IMR-90 (cell line): ENCODE measurements at regions not wholly inside any gene's neighbourhood (a gene's known extent, or its start where the extent isn't known, plus 50 kb on each side); places are given as distances from the start of the nearest gene placed in this dataset.

Experiments
- ATAC-seq: fragments of 200-7000 bp; cut with Tn5 transposase; 2 replicates; pipeline ENCODE4 v1.9.1; 2020; ENCODE audit warnings: low read depth, mild to moderate bottlenecking, moderate library complexity
- BruUV-seq: library from RNA; stranded (reverse); fragments of 400-500 nt; replicated peaks from 2 replicates; lab custom pipeline; 2021; lab: Mats Ljungman, UMichigan
- CTCF ChIA-PET: fragments of 300-600 bp; formaldehyde crosslinking; extraction: SDS; loops from one replicate; lab custom pipeline; 2021; ENCODE audit warnings: antibody characterized with exemption; lab: Yijun Ruan, JAX
- POLR2A ChIA-PET: fragments of 300-600 bp; sonication (Branson Sonifier 250); formaldehyde crosslinking; loops from one replicate; lab custom pipeline; 2022; ENCODE audit warnings: antibody characterized with exemption; ENCODE audit not compliant: unreplicated experiment; lab: Charles Lee
- DNase-seq: peaks from one replicate; pipeline ENCODE4 v3.0.0; 2013
- H2AFZ ChIP-seq: replicated peaks from 2 replicates; pipeline ENCODE3; 2013; ENCODE audit warnings: low read length, mild to moderate bottlenecking; ENCODE audit not compliant: poor library complexity
- H2AK5ac ChIP-seq: 2 replicates; pipeline ENCODE4 v1.6.1; 2013; ENCODE audit warnings: low read depth, low read length, inconsistent platforms
- H2AK9ac ChIP-seq: replicated peaks from 2 replicates; pipeline ENCODE3; 2013; ENCODE audit warnings: mild to moderate bottlenecking, low read depth, low read length, moderate library complexity; ENCODE audit not compliant: poor library complexity
- H2BK120ac ChIP-seq: 2 replicates; pipeline ENCODE4 v1.6.1; 2013; ENCODE audit warnings: low read depth, low read length, inconsistent platforms
- H2BK15ac ChIP-seq: 3 replicates; pipeline ENCODE4 v1.6.1; 2013; ENCODE audit warnings: low read depth, low read length, inconsistent platforms
- H2BK20ac ChIP-seq: 2 replicates; pipeline ENCODE4 v1.6.1; 2013; ENCODE audit warnings: low read depth, mild to moderate bottlenecking, inconsistent platforms, low read length, moderate library complexity
- H2BK5ac ChIP-seq: 2 replicates; pipeline ENCODE4 v1.6.1; 2013; ENCODE audit warnings: mild to moderate bottlenecking, low read depth, low read length, inconsistent platforms; ENCODE audit not compliant: poor library complexity, severe bottlenecking
- H3K14ac ChIP-seq: replicated peaks from 2 replicates; pipeline ENCODE4 v1.6.1; 2013; ENCODE audit warnings: low read depth, low read length, inconsistent platforms
- H3K18ac ChIP-seq: 2 replicates; pipeline ENCODE4 v1.6.1; 2013; ENCODE audit warnings: low read depth, low read length, control low read depth
- H3K23ac ChIP-seq: 2 replicates; pipeline ENCODE4 v1.6.1; 2013; ENCODE audit warnings: low read depth, low read length, inconsistent platforms
- H3K27ac ChIP-seq: 2 replicates; pipeline ENCODE4 v1.5.1; 2013; ENCODE audit warnings: mild to moderate bottlenecking, control low read depth, low read length; ENCODE audit not compliant: insufficient read depth
- H3K27me3 ChIP-seq: 2 replicates; pipeline ENCODE4 v1.6.1; 2013; ENCODE audit warnings: low read length; ENCODE audit not compliant: control insufficient read depth, insufficient read depth
- H3K36me3 ChIP-seq: 2 replicates; pipeline ENCODE4 v1.6.1; 2013; ENCODE audit warnings: low read length, mixed read lengths; ENCODE audit not compliant: control insufficient read depth, insufficient read depth
- H3K4ac ChIP-seq: 2 replicates; pipeline ENCODE4 v1.6.1; 2013; ENCODE audit warnings: low read depth, low read length, inconsistent platforms
- H3K4me1 ChIP-seq: 2 replicates; pipeline ENCODE4 v1.6.1; 2013; ENCODE audit warnings: low read length, mixed read lengths; ENCODE audit not compliant: control insufficient read depth, insufficient read depth
- H3K4me2 ChIP-seq: 2 replicates; pipeline ENCODE4 v1.6.1; 2013; ENCODE audit warnings: low read depth, mild to moderate bottlenecking, control low read depth, low read length, moderate library complexity
- H3K4me3 ChIP-seq: 2 replicates; pipeline ENCODE4 v1.5.1; 2013; ENCODE audit warnings: low read depth, mild to moderate bottlenecking, control low read depth, low read length, moderate library complexity; ENCODE audit not compliant: insufficient read depth
- H3K56ac ChIP-seq: 2 replicates; pipeline ENCODE4 v1.6.1; 2013; ENCODE audit warnings: low read length, inconsistent platforms; ENCODE audit not compliant: insufficient read depth; ENCODE audit errors: extremely low read depth
- H3K79me1 ChIP-seq, 2 experiments: 2 replicates each; pipeline ENCODE4 v1.6.1; 2013; ENCODE audit warnings: low read length in 2 of 2, inconsistent platforms in 1 of 2, low read depth in 1 of 2
- H3K9ac ChIP-seq: 2 replicates; pipeline ENCODE4 v1.6.1; 2013; ENCODE audit warnings: low read depth, low read length, control low read depth
- H3K9me1 ChIP-seq: 2 replicates; pipeline ENCODE4 v1.6.1; 2013; ENCODE audit warnings: low read length, inconsistent platforms; ENCODE audit not compliant: insufficient read depth
- H3K9me3 ChIP-seq: 2 replicates; pipeline ENCODE4 v1.6.1; 2013; ENCODE audit warnings: low read length; ENCODE audit not compliant: control insufficient read depth, insufficient read depth
- H4K20me1 ChIP-seq: 2 replicates; pipeline ENCODE4 v1.6.1; 2013; ENCODE audit warnings: low read length, inconsistent platforms; ENCODE audit not compliant: insufficient read depth
- H4K5ac ChIP-seq: 2 replicates; pipeline ENCODE4 v1.6.1; 2013; ENCODE audit warnings: mild to moderate bottlenecking, low read depth, low read length, control low read depth
- H4K8ac ChIP-seq, 2 experiments: 2 replicates each; pipeline ENCODE4 v1.6.1; 2013; ENCODE audit warnings: low read depth in 2 of 2, low read length in 2 of 2, control low read depth in 1 of 2, inconsistent platforms in 1 of 2
- H4K91ac ChIP-seq: 2 replicates; pipeline ENCODE4 v1.6.1; 2013; ENCODE audit warnings: low read depth, low read length, inconsistent platforms; ENCODE audit not compliant: insufficient read depth
- CEBPB ChIP-seq: IDR thresholded peaks from 2 replicates; pipeline ENCODE4 v1.6.1; 2012; ENCODE audit warnings: low read depth, low read length, improper control_type of control experiment
- CHD1 ChIP-seq: IDR thresholded peaks from 2 replicates; pipeline ENCODE4 v1.6.1; 2012; ENCODE audit warnings: low read depth, low read length, improper control_type of control experiment
- FOS ChIP-seq: fragments of 150-350 bp; IDR thresholded peaks from 2 replicates; pipeline ENCODE4 v1.6.1; 2016; ENCODE audit warnings: low read depth, low read length
- MAFK ChIP-seq: IDR thresholded peaks from 2 replicates; pipeline ENCODE4 v1.6.1; 2012; ENCODE audit warnings: low read depth, low read length, improper control_type of control experiment
- MXI1 ChIP-seq: IDR thresholded peaks from 2 replicates; pipeline ENCODE4 v1.6.1; 2012; ENCODE audit warnings: low read depth, mild to moderate bottlenecking, low read length, moderate library complexity, borderline replicate concordance
- NFE2L2 ChIP-seq: fragments of 150-350 bp; IDR thresholded peaks from 2 replicates; pipeline ENCODE4 v1.6.1; 2016; ENCODE audit warnings: low read depth, mild to moderate bottlenecking, low read length
- RAD21 ChIP-seq: IDR thresholded peaks from 2 replicates; pipeline ENCODE4 v1.6.1; 2012; ENCODE audit warnings: low read length, improper control_type of control experiment
- WGBS, 2 experiments: methylation state at CpG; one replicate each; pipeline versions ENCODE4 v1.1.5 to v1.1.7; 2013; ENCODE audit warnings: missing lambda C conversion rate in 2 of 2; ENCODE audit not compliant: insufficient read length in 1 of 2; ENCODE audit errors: extremely low coverage in 2 of 2; 5-methylcytosine and 5-hydroxymethylcytosine counted together
- dilution Hi-C: fragments of 300-500 bp; cut with HindIII; formaldehyde crosslinking; loops from one replicate; pipeline ENCODE4 v1.14.3; 2018; ENCODE audit warnings: low sequenced_read_pairs; ENCODE audit not compliant: unreplicated experiment
- in situ Hi-C: fragments of 300-500 bp; cut with MboI; formaldehyde crosslinking; loops from 3 replicates; pipeline ENCODE4 v1.14.3; 2019; ENCODE audit warnings: low sequenced_read_pairs, inconsistent platforms, mixed read lengths
- intact Hi-C: fragments of 100-400 bp; cut with micrococcal nuclease; formaldehyde crosslinking; loops from 2 replicates; pipeline ENCODE4 v1.10.0; 2022
- TF ChIP-seq, protein P1 (sequence below): conservative IDR thresholded peaks from 2 replicates; pipeline ENCODE4 v1.5.1; 2012; ENCODE audit warnings: mild to moderate bottlenecking, low read depth, low read length, improper control_type of control experiment
- TF ChIP-seq, protein P2 (sequence below): fragments of 150-350 bp; IDR thresholded peaks from 2 replicates; pipeline ENCODE4 v1.6.1; 2017; ENCODE audit warnings: mild to moderate bottlenecking, antibody characterized with exemption, low read length, low read depth
- TF ChIP-seq, protein P3 (sequence below): fragments of 150-350 bp; IDR thresholded peaks from 2 replicates; pipeline ENCODE4 v1.6.1; 2016; ENCODE audit warnings: low read depth, mild to moderate bottlenecking, low read length, moderate library complexity, borderline replicate concordance

DNA sequence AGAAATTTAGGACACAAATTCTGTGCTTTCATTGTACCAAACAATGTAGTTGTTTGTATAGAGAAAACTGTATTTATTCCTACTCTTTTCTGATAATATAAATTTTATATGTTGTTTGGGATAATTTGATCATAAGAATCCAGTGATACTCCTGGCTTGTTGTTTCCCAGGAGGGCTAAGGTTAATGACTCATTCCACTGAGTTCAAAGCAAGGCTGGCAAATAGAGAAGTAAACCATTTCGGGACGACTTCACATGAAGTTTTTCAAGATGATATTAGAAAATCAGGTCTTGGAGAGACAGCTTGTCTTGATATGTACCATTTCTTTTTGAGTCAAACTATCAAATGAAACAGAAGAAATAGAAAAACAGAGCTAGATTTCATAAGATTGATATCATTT lies 326.1 kb upstream of the CNR1 start:
- in situ Hi-C loops = no loop called here

More for the DNA sequence above, 326.1 kb upstream of the CNR1 start:
- Histone ChIP-seq H3K79me1 (no peaks in the 10 kb centered on the region), H4K91ac (no peak overlapping the region), H3K36me3 (no peaks in the 10 kb centered on the region), H3K4me2 (no peak overlapping the region), H2AK5ac (no peak overlapping the region), H2AK9ac (no peak overlapping the region), H2AFZ (no peak overlapping the region), H4K8ac (no peak overlapping the region), H3K27ac (no peak overlapping the region), H3K9me3 (no peaks in the 10 kb centered on the region), H4K20me1 (no peaks in the 10 kb centered on the region), H3K4ac (no peak overlapping the region), H2BK20ac (no peak overlapping the region), H3K27me3 (no peaks in the 10 kb centered on the region), H3K4me1 (no peaks in the 10 kb centered on the region), H3K14ac (no peak overlapping the region), H3K9ac (no peak overlapping the region), H3K23ac (no peak overlapping the region), H3K9me1 (no peaks in the 10 kb centered on the region), H2BK5ac (no peak overlapping the region), H3K4me3 (no peak overlapping the region), H2BK15ac (no peak overlapping the region), H3K56ac (no peak overlapping the region), H3K18ac (no peak overlapping the region), H4K5ac (no peak overlapping the region), H2BK120ac (no peak overlapping the region)
- no peak for DNase-seq
- intact Hi-C loops (loop anchor here (2.0 to 10.0 kb wide), 3 partner anchors 375 to 1097 kb away; no protein-coding TSS in a partner anchor), dilution Hi-C loops (no loop called here)
- ChIA-PET CTCF (interaction anchor here (0.6 to 1.3 kb wide), 4 partner anchors 354 to 1099 kb away, joined by 3 read pairs; no protein-coding TSS in a partner anchor), POLR2A (no interaction called here)
- TF ChIP-seq FOS = no peak
- TF ChIP-seq CHD1 = no peak
- TF ChIP-seq, protein P1, sequence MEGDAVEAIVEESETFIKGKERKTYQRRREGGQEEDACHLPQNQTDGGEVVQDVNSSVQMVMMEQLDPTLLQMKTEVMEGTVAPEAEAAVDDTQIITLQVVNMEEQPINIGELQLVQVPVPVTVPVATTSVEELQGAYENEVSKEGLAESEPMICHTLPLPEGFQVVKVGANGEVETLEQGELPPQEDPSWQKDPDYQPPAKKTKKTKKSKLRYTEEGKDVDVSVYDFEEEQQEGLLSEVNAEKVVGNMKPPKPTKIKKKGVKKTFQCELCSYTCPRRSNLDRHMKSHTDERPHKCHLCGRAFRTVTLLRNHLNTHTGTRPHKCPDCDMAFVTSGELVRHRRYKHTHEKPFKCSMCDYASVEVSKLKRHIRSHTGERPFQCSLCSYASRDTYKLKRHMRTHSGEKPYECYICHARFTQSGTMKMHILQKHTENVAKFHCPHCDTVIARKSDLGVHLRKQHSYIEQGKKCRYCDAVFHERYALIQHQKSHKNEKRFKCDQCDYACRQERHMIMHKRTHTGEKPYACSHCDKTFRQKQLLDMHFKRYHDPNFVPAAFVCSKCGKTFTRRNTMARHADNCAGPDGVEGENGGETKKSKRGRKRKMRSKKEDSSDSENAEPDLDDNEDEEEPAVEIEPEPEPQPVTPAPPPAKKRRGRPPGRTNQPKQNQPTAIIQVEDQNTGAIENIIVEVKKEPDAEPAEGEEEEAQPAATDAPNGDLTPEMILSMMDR = no peak
- TF ChIP-seq, protein P2, sequence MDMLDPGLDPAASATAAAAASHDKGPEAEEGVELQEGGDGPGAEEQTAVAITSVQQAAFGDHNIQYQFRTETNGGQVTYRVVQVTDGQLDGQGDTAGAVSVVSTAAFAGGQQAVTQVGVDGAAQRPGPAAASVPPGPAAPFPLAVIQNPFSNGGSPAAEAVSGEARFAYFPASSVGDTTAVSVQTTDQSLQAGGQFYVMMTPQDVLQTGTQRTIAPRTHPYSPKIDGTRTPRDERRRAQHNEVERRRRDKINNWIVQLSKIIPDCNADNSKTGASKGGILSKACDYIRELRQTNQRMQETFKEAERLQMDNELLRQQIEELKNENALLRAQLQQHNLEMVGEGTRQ = no peak
- no peak for TF ChIP-seq RAD21
- TF ChIP-seq, protein P3, sequence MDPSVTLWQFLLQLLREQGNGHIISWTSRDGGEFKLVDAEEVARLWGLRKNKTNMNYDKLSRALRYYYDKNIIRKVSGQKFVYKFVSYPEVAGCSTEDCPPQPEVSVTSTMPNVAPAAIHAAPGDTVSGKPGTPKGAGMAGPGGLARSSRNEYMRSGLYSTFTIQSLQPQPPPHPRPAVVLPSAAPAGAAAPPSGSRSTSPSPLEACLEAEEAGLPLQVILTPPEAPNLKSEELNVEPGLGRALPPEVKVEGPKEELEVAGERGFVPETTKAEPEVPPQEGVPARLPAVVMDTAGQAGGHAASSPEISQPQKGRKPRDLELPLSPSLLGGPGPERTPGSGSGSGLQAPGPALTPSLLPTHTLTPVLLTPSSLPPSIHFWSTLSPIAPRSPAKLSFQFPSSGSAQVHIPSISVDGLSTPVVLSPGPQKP = no peak
- TF ChIP-seq MXI1 = no peak
- TF ChIP-seq CEBPB = no peak
- TF ChIP-seq NFE2L2 = no peak
- no peak for TF ChIP-seq MAFK
- WGBS, 2 experiments = no CpG with 5 or more reads among the region's 2 CpGs
- BruUV-seq = no TSS peak
- ATAC-seq = no peak
